ENCODE measurements at regions not wholly inside any gene's neighbourhood (a gene's known extent, or its start where the extent isn't known, plus 50 kb on each side); places are given as distances from the start of the nearest gene placed in this dataset.

DNA sequence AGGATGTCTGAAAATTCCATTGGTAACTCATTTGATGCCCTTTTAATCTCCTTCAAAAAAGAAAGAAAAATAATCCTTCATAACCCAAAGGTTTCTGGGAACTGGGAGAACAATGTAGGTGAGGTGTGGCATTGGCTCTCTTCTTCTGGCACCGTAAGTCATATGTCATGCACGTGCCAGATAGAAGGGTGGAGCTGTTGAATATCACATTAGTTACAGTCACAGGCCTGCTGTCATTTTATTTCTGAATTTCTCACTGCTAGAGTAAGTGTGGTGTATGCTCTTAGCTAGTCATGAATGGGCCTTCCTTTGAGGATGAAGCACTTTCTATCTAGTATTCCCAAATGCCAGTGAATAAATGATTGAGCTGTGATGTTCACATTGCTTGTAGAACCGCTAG is 201.8 kb upstream of the SGCD start:
- no peak for TF ChIP-seq CTCF (IDR thresholded peaks at IDR 0.05)
- TF ChIP-seq, protein P1, sequence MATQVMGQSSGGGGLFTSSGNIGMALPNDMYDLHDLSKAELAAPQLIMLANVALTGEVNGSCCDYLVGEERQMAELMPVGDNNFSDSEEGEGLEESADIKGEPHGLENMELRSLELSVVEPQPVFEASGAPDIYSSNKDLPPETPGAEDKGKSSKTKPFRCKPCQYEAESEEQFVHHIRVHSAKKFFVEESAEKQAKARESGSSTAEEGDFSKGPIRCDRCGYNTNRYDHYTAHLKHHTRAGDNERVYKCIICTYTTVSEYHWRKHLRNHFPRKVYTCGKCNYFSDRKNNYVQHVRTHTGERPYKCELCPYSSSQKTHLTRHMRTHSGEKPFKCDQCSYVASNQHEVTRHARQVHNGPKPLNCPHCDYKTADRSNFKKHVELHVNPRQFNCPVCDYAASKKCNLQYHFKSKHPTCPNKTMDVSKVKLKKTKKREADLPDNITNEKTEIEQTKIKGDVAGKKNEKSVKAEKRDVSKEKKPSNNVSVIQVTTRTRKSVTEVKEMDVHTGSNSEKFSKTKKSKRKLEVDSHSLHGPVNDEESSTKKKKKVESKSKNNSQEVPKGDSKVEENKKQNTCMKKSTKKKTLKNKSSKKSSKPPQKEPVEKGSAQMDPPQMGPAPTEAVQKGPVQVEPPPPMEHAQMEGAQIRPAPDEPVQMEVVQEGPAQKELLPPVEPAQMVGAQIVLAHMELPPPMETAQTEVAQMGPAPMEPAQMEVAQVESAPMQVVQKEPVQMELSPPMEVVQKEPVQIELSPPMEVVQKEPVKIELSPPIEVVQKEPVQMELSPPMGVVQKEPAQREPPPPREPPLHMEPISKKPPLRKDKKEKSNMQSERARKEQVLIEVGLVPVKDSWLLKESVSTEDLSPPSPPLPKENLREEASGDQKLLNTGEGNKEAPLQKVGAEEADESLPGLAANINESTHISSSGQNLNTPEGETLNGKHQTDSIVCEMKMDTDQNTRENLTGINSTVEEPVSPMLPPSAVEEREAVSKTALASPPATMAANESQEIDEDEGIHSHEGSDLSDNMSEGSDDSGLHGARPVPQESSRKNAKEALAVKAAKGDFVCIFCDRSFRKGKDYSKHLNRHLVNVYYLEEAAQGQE (IDR thresholded peaks at IDR 0.05; ENCODE audit: insufficient read depth in 1 of 2, low read depth in 2 of 2, low read length in 1 of 2) = no peak
- TF ChIP-seq SIN3A (IDR thresholded peaks at IDR 0.05; ENCODE audit: borderline replicate concordance, insufficient read depth, low read depth, low read length) = no peak
